Stimulated activated CD4-positive, alpha-beta T cell treated with anti-CD3 and anti-CD28 coated beads, Interleukin-1b, Interleukin-23, amount 100 ng/mL, for 24 hours (primary cell): ENCODE measurements at regions not wholly inside any gene's neighbourhood (a gene's known extent, or its start where the extent isn't known, plus 50 kb on each side); places are given as distances from the start of the nearest gene placed in this dataset.

Experiments
- DNase-seq, 4 experiments: peaks; one replicate each; pipeline ENCODE4 v3.0.0-alpha.2; 2020; ENCODE audit warnings: low read depth in 4 of 4, low spot score in 1 of 4

- no peak for DNase-seq
Observed at GRCh38 chr21:27840262-27840661, 873.4 kb upstream of the ADAMTS5 start.

- DNase-seq, result no peak
Observed at GRCh38 chr21:27839512-27840115, 872.7 kb upstream of the ADAMTS5 start.

GRCh38 chr21:27838573-27838972 lies 871.7 kb upstream of the ADAMTS5 start:
- no peak for DNase-seq

GRCh38 chr21:27837936-27838335 lies 871.0 kb upstream of the ADAMTS5 start:
- no peak for DNase-seq

GRCh38 chr21:27833298-27833697 lies 866.4 kb upstream of the ADAMTS5 start:
- DNase-seq, result no peak

GRCh38 chr21:27831816-27832569 lies 865.1 kb upstream of the ADAMTS5 start:
- no peak for DNase-seq

GRCh38 chr21:27831177-27831576 lies 864.3 kb upstream of the ADAMTS5 start:
- DNase-seq, result no peak

- no peak for DNase-seq
Observed at GRCh38 chr21:27827972-27828371, 861.1 kb upstream of the ADAMTS5 start.

- no peak for DNase-seq
Observed at GRCh38 chr21:27825035-27825434, 858.1 kb upstream of the ADAMTS5 start.

GRCh38 chr21:27823652-27824201 lies 856.8 kb upstream of the ADAMTS5 start:
- no peak for DNase-seq

GRCh38 chr21:27820342-27820741 lies 853.5 kb upstream of the ADAMTS5 start:
- DNase-seq, result no peak

- no peak for DNase-seq
Observed at GRCh38 chr21:27819299-27819698, 852.4 kb upstream of the ADAMTS5 start.

GRCh38 chr21:27818847-27819246 lies 852.0 kb upstream of the ADAMTS5 start:
- no peak for DNase-seq

GRCh38 chr21:27817902-27818623 lies 851.2 kb upstream of the ADAMTS5 start:
- no peak for DNase-seq

- no peak for DNase-seq
Observed at GRCh38 chr21:27817074-27817473, 850.2 kb upstream of the ADAMTS5 start.

GRCh38 chr21:27816301-27816700 lies 849.4 kb upstream of the ADAMTS5 start:
- DNase-seq, result no peak

GRCh38 chr21:27814226-27814625 lies 847.3 kb upstream of the ADAMTS5 start:
- no peak for DNase-seq

GRCh38 chr21:27813750-27814149 lies 846.9 kb upstream of the ADAMTS5 start:
- no peak for DNase-seq

GRCh38 chr21:27813344-27813743 lies 846.5 kb upstream of the ADAMTS5 start:
- DNase-seq, result no peak

GRCh38 chr21:27812279-27812678 lies 845.4 kb upstream of the ADAMTS5 start:
- DNase-seq, result no peak

- DNase-seq, result no peak
Observed at GRCh38 chr21:27808923-27809322, 842.0 kb upstream of the ADAMTS5 start.

- DNase-seq, result no peak
Observed at GRCh38 chr21:27807596-27807995, 840.7 kb upstream of the ADAMTS5 start.
